Thyroid gland (tissue), 4 donors: ENCODE measurements at regions not wholly inside any gene's neighbourhood (a gene's known extent, or its start where the extent isn't known, plus 50 kb on each side); places are given as distances from the start of the nearest gene placed in this dataset.

Experiments used
- DNase-seq, 2 donors: peaks; one replicate each; pipeline ENCODE4 v3.0.0-alpha.2; 2019
- H3K27ac ChIP-seq, 3 donors: fragments of 200-600 bp; sonication (generic); 1 replicate in 2 of 3; 2 replicates in 1 of 3; pipeline ENCODE4 v1.5.1; 2016 to 2019; ENCODE audit warnings: mild to moderate bottlenecking in 1 of 3, moderate library complexity in 1 of 3
- H3K27me3 ChIP-seq: fragments of 200-600 bp; sonication (generic); one replicate; pipeline ENCODE4 v1.5.1; 2019
- H3K36me3 ChIP-seq, 2 donors: fragments of 200-600 bp; sonication (generic); one replicate each; pipeline ENCODE4 v1.5.1; 2016 to 2019
- H3K4me1 ChIP-seq, 2 donors: fragments of 200-600 bp; sonication (generic); one replicate each; pipeline ENCODE4 v1.5.1; 2017 to 2019
- H3K4me3 ChIP-seq, 3 donors: fragments of 200-600 bp; sonication (generic); replicated peaks in 1 of 3; 1 replicate in 2 of 3; 2 replicates in 1 of 3; pipeline ENCODE4 v1.5.1; 2016; ENCODE audit warnings: mild to moderate bottlenecking in 1 of 3
- H3K9me3 ChIP-seq: fragments of 200-600 bp; sonication (generic); one replicate; pipeline ENCODE4 v1.5.1; 2017
- CTCF ChIP-seq, 6 experiments: fragments of 200-600 bp in 3 of 6; fragments of 450-650 bp in 3 of 6; sonication (generic) in 3 of 6; IDR thresholded peaks; one replicate each; pipeline ENCODE4 v1.5.1; 2016 to 2019; ENCODE audit warnings: antibody characterized with exemption in 6 of 6, mild to moderate bottlenecking in 2 of 6, inconsistent platforms in 1 of 6, moderate library complexity in 1 of 6
- POLR2A ChIP-seq, 2 donors: fragments of 450-650 bp; IDR thresholded peaks; one replicate each; pipeline ENCODE4 v1.6.1; 2017; ENCODE audit warnings: antibody characterized with exemption in 2 of 2, mild to moderate bottlenecking in 2 of 2, moderate library complexity in 1 of 2
- WGBS, 2 donors: methylation state at CpG; one replicate each; pipeline ENCODE4 v1.1.5; 2017; 5-methylcytosine and 5-hydroxymethylcytosine counted together
- intact Hi-C: fragments of 100-400 bp; cut with DNase I; formaldehyde crosslinking; loops from one replicate; pipeline ENCODE4 v1.15.1; 2023

DNA sequence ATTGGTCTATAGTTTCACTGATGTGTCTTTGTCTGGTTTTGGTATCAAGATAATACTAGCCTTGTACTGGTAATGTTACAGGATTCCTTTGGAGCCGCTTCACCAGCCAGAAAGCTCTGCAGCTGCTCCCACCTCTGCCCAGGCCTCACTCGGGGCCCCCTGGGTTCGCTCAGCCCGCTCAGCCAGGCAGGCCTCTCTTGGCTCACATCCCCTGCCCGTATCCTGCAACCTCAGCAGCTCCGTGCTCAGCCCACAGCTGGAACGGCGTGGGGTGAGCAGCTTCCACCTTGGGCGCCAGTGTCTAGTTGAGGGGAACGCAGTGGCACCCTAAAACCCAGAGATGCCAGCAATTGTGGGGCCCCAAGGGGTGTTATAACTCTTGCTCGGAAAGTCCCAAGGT is 429.7 kb upstream of the ROBO2 start:
- TF ChIP-seq CTCF (IDR thresholded peaks at IDR 0.05) (no peak), POLR2A (IDR thresholded peaks at IDR 0.05) (no peak)
- WGBS, 2 donors: 89 to 98% methylated on average over 4 to 11 of the region's 11 CpGs
- Histone ChIP-seq H3K9me3 (no peaks in the 10 kb centered on the region), H3K4me1 (no peaks in the 10 kb centered on the region), H3K27me3 (no peaks in the 10 kb centered on the region), H3K27ac (no peak overlapping the region), H3K36me3 (no peaks in the 10 kb centered on the region), H3K4me3 (no peak overlapping the region)
- DNase-seq: no peak
- intact Hi-C loops: no loop called here

GRCh38 chr3:76615719-76616118 is 424.2 kb upstream of the ROBO2 start:
- no peaks in the 10 kb centered on the region for H3K36me3 ChIP-seq
- WGBS, 2 donors: 81 to 91% methylated on average over 1 of the region's 1 CpG
- DNase-seq: no peak
- no peaks in the 10 kb centered on the region for H3K9me3 ChIP-seq
- no peaks in the 10 kb centered on the region for H3K4me1 ChIP-seq
- H3K27ac ChIP-seq: no peak overlapping the region
- H3K4me3 ChIP-seq: no peak overlapping the region
- intact Hi-C loops: no loop called here
- TF ChIP-seq POLR2A (IDR thresholded peaks at IDR 0.05) (no peak), CTCF (IDR thresholded peaks at IDR 0.05) (no peak)
- no peaks in the 10 kb centered on the region for H3K27me3 ChIP-seq

DNA sequence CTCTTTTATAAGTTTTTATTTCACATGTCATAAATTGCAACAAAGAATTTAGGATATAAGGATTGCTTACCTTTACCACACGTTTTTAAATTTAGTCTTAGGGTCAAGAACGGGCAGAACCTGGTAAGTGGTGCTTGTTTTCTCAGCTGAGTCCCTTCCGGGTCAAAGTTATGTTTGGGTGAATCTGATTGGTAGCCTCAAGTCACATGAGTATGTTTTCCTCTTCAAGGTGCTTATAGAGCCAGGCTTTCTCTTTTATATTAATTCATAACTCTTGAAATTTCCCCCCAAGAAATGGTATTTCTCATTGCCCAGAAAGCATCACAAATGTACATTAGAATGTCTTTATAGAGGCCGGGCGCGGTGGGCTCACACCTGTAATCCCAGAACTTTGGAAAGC is 415.7 kb upstream of the ROBO2 start:
- 91 to 92% methylated on average over 6 of the region's 6 CpGs for WGBS, 2 donors
- H3K27me3 ChIP-seq: no peaks in the 10 kb centered on the region
- no peak overlapping the region for H3K4me3 ChIP-seq
- H3K27ac ChIP-seq: no peak overlapping the region
- intact Hi-C loops: no loop called here
- H3K9me3 ChIP-seq: no peaks in the 10 kb centered on the region
- DNase-seq: no peak
- H3K36me3 ChIP-seq: no peaks in the 10 kb centered on the region
- no peak for TF ChIP-seq POLR2A (IDR thresholded peaks at IDR 0.05)
- no peak for TF ChIP-seq CTCF (IDR thresholded peaks at IDR 0.05)
- H3K4me1 ChIP-seq: no peaks in the 10 kb centered on the region

DNA sequence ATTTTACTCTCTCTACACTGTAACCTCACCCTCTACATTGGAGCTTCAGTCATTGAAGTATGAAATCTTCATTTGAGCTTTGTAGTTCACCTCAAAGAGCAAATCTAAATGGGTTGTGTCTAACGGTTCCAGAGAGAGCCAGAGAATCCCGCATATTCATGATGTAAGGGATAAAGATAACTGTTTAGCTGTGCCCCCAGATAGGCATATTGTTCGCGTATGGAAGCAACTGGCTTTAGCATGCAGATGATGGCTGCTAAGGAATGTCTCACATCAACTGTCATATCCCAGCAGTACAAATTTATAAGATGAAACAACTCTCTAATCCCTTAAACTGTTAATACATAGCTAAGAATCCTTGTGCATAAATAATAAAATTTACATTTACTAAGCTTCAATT is 412.7 kb upstream of the ROBO2 start:
- Histone ChIP-seq H3K36me3 (no peaks in the 10 kb centered on the region), H3K27ac (no peak overlapping the region), H3K27me3 (no peaks in the 10 kb centered on the region), H3K4me3 (no peak overlapping the region), H3K9me3 (no peaks in the 10 kb centered on the region), H3K4me1 (no peaks in the 10 kb centered on the region)
- intact Hi-C loops: no loop called here
- no peak for DNase-seq
- TF ChIP-seq CTCF (IDR thresholded peaks at IDR 0.05) (no peak), POLR2A (IDR thresholded peaks at IDR 0.05) (no peak)
- 79 to 82% methylated on average over 4 of the region's 4 CpGs for WGBS, 2 donors

DNA sequence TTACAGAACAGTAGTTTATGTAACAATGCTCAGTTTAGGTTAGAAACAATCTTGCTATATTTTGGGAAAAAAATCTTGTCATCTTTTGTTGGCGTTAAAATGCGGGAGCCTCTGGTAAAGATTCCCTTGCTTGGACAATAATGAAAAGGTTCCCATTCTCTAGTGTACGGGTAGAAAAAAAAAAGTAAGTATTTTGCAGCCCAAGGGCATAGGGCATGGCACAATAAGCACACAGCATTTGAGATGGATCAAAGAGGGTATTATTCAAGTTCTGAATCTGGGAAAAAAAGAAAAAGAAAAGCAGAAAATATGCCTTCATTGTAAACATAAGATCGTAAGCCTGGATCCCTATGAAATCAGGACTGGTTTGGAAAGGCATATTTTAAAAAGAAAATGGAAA is 408.6 kb upstream of the ROBO2 start:
- Histone ChIP-seq H3K27me3 (no peaks in the 10 kb centered on the region), H3K4me1 (no peaks in the 10 kb centered on the region), H3K36me3 (no peaks in the 10 kb centered on the region), H3K4me3 (no peak overlapping the region), H3K9me3 (no peaks in the 10 kb centered on the region), H3K27ac (no peak overlapping the region)
- intact Hi-C loops: no loop called here
- TF ChIP-seq CTCF (IDR thresholded peaks at IDR 0.05): no peak
- no peak for TF ChIP-seq POLR2A (IDR thresholded peaks at IDR 0.05)
- WGBS, 2 donors: 82 to 84% methylated on average over 4 of the region's 4 CpGs
- no peak for DNase-seq
